SJSA1 (cell line): ENCODE measurements at regions not wholly inside any gene's neighbourhood (a gene's known extent, or its start where the extent isn't known, plus 50 kb on each side); places are given as distances from the start of the nearest gene placed in this dataset.

ENCODE experiments used
- DNase-seq, 2 experiments: peaks; one replicate each; pipeline ENCODE4 v3.0.0-alpha.2; 2015 to 2020; ENCODE audit warnings: low spot score in 2 of 2, low read depth in 1 of 2
- H3K27ac ChIP-seq: fragments of 250-450 bp; sonication (Bioruptor Pico); 2 replicates; pipeline ENCODE4 v1.5.1; 2020; ENCODE audit warnings: mild to moderate bottlenecking, moderate library complexity
- H3K27me3 ChIP-seq: fragments of 250-450 bp; sonication (Bioruptor Pico); replicated peaks from 2 replicates; pipeline ENCODE4 v1.5.1; 2020; ENCODE audit warnings: mild to moderate bottlenecking, moderate library complexity
- H3K36me3 ChIP-seq: fragments of 250-450 bp; sonication (Bioruptor Pico); 2 replicates; pipeline ENCODE4 v1.5.1; 2020; ENCODE audit warnings: mild to moderate bottlenecking
- H3K4me1 ChIP-seq: fragments of 250-450 bp; sonication (Bioruptor Pico); replicated peaks from 2 replicates; pipeline ENCODE4 v1.6.1; 2021; ENCODE audit warnings: mild to moderate bottlenecking
- H3K4me3 ChIP-seq: fragments of 250-450 bp; sonication (Bioruptor Pico); 2 replicates; pipeline ENCODE4 v1.5.1; 2020; ENCODE audit warnings: mild to moderate bottlenecking
- H3K9me3 ChIP-seq: fragments of 250-450 bp; sonication (Bioruptor Pico); replicated peaks from 2 replicates; pipeline ENCODE4 v1.5.1; 2020; ENCODE audit warnings: mild to moderate bottlenecking

DNA sequence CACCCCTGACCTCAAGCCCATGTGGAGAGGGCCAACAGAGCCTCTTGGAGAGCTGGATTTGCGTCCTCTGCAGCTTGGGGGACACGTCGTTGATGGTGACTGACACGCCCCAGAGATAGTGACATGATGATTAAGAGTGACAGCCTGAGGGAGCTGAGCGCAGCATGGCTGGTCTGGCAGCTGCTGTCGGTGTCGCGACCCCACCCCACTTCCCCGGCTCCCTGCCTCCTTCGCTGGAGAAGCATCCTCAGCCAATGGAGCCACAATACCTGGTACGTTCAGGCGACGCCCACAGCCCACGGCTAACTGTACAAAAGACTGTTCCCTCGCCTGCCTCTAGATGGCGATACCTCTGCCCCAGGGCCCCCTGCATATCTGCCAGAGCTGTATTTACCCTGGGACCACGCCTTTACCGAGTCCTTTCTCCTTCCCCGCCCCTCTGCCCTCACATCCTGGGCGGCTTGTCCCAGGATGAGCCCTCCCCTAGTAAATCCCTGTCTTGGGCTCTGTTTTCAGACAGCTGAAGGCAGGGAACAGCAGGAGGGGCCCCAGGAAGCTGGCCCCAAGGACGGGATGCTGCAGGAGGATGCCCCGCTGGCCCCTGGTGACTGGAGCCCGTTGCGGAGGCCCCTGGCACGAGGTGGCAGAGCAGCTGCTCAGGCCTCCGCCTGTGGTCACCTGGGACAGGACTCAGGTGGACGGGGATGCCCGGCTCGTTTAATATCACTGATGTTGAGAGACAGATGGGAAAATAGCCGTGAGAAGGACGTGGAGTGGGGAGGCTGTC is 90.6 kb downstream of the RPS6KA4 start:
- Histone ChIP-seq H3K9me3 (no peaks in the 10 kb centered on the region), H3K4me1 (peaks cover 22% of the 10 kb centered on the region), H3K36me3 (no peaks in the 10 kb centered on the region), H3K27me3 (peaks cover 29% of the 10 kb centered on the region), H3K27ac (no peak overlapping the region), H3K4me3 (no peak overlapping the region)
- DNase-seq = peak; percentile 65 to 86

DNA sequence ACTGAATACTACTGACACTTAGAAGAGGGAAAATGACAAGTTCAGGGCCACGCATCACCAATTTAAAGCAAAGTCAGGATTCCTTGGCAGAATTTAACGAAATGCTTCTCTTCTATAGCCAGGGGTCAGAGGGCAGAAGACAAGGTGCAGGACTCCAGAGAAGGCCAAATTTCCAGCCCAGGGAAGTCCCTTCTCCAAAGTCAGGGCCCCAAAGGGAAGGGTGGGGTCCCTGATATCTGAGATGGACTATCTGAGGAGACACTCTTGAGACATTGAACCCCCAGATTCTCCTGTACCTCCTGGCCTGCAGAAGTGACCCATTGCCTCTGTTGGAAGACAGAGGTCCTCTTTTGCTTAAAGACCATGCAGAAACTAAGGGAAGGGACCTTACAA is 91.2 kb downstream of the RPS6KA4 start:
- peaks cover 29% of the 10 kb centered on the region for H3K27me3 ChIP-seq
- H3K36me3 ChIP-seq = no peaks in the 10 kb centered on the region
- H3K4me1 ChIP-seq = peaks cover 22% of the 10 kb centered on the region
- no peak overlapping the region for H3K27ac ChIP-seq
- H3K9me3 ChIP-seq = no peaks in the 10 kb centered on the region
- DNase-seq = no peak
- no peak overlapping the region for H3K4me3 ChIP-seq

DNA sequence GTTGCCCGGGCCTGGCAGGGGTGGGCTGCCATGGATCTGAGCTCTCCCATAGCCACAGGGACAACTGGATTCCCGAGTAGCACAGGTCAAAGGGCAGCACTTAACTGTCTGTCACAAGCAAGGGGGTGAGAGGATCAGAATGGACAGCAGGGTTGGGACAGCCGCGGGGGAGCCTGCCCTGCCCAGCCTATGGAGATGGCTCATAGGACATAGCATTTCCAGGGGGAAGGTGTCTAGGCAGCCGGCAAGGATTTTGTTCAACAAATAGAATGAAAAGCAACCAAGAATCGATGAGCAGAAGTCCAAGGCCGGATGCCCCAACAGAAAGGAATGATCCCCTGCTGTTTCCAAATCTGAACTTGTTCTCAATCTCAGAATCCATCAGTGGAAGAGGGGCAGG is 92.9 kb downstream of the RPS6KA4 start:
- Histone ChIP-seq H3K9me3 (no peaks in the 10 kb centered on the region), H3K36me3 (no peaks in the 10 kb centered on the region), H3K27ac (no peak overlapping the region), H3K4me1 (peaks cover 22% of the 10 kb centered on the region), H3K4me3 (no peak overlapping the region), H3K27me3 (peaks cover 28% of the 10 kb centered on the region)
- no peak for DNase-seq

DNA sequence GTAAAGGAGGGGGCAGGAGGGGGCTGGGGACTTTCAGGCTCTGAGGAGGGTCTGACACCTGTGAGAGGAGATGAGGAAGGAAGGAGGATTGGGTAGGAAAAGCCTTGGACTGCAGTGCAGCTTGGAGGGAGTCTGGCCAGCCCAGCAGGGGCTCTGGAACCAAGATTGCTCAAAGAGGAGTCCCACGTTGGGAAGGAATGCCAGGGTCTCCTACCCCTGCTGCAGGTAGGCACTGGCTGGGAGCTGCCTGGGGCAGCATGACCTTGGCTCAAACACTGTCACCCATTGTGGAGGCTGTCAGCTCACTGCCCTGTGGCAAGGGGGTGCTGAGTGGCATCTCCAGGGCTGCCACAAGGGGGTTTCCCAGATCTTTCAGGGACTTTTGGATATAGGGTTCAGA is 94.5 kb downstream of the RPS6KA4 start:
- DNase-seq = no peak
- no peak overlapping the region for H3K4me3 ChIP-seq
- no peaks in the 10 kb centered on the region for H3K36me3 ChIP-seq
- H3K4me1 ChIP-seq = peaks cover 11% of the 10 kb centered on the region
- no peak overlapping the region for H3K27ac ChIP-seq
- peaks cover 18% of the 10 kb centered on the region for H3K27me3 ChIP-seq
- H3K9me3 ChIP-seq = no peaks in the 10 kb centered on the region

DNA sequence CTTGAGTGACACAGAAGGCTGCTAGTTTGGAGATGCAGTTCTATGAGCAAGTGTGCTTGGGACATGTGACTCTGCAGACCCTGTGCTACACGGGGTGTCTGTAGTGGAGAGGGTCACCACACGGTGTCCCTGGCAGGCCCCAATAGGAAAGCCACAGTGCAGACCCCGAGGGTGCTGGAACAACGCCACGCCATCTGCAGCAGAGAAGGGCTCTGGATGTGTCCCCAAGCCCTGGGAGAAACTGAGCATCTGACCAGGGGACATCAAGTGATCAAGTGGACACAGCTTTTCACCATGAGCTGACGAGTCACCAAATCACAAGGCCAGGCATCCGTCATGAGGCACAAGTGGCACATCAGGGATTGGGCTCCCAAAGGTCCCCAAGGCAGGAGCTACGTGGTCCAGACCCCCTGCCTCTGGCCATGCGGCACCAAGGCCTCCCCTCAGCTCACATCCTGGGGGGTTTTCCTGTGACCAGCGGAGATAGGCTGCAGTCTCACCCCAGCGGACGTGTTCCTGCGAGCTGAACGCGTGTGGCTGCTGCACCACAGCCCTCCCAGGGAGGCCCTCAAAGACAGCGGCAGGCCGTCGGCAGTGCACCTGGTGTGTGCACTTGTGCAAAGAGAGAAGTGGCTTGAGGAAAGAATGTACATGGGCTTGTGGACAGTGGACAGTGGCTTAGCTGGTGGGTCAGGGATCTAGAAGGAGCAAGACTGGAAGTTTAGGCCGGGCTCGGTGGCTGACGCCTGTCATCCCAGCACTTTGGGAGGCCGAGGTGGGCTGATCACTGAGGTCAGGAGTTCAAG is 96.7 kb downstream of the RPS6KA4 start:
- peaks cover 13% of the 10 kb centered on the region; the same call in 1 of the 2 replicates for H3K27me3 ChIP-seq
- DNase-seq = no peak
- no peaks in the 10 kb centered on the region for H3K4me1 ChIP-seq
- no peak overlapping the region for H3K27ac ChIP-seq
- no peaks in the 10 kb centered on the region for H3K9me3 ChIP-seq
- no peaks in the 10 kb centered on the region for H3K36me3 ChIP-seq
- no peak overlapping the region for H3K4me3 ChIP-seq

DNA sequence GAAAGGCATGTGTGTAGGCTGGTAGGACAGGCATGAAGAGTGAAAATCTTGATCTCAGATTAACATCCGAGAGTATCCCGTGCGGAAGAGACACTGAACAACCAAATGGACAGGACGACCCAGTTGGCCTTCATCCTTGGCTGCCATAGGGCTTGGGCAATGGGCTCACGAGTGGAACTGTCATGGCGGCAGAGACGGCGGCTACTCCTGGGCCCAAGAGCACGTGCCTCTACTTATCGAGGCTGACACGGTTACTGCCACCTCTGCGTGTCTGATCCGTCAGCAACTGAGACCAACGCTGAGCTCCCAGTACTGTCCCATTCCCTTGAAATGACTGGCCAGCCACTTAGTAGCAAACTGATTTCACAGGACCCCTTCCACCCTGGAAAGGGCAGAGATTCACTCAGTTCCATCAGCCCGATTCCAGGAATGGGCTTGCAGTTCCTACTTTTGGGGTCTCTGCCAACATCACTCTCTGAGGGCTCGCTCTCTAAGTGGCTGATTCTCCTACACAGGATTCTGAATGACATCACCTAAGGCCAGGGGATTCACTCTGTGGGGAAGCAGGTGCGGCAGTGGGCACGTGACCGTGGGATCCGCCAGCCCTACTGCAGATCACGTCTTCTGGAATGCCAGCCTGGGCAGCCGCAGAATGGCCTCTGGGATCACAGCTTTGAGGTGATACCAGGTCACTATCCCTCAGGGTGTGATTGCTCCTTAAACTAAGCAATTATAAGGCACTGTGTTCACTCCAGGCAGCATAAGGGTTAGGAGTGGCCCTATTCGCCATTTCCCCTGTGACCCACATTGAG is 97.8 kb downstream of the RPS6KA4 start:
- H3K27me3 ChIP-seq = peaks cover 10% of the 10 kb centered on the region; the same call in 1 of the 2 replicates
- H3K4me1 ChIP-seq = no peaks in the 10 kb centered on the region
- H3K27ac ChIP-seq = no peak overlapping the region
- no peaks in the 10 kb centered on the region for H3K9me3 ChIP-seq
- no peak overlapping the region for H3K4me3 ChIP-seq
- no peak for DNase-seq
- H3K36me3 ChIP-seq = no peaks in the 10 kb centered on the region

DNA sequence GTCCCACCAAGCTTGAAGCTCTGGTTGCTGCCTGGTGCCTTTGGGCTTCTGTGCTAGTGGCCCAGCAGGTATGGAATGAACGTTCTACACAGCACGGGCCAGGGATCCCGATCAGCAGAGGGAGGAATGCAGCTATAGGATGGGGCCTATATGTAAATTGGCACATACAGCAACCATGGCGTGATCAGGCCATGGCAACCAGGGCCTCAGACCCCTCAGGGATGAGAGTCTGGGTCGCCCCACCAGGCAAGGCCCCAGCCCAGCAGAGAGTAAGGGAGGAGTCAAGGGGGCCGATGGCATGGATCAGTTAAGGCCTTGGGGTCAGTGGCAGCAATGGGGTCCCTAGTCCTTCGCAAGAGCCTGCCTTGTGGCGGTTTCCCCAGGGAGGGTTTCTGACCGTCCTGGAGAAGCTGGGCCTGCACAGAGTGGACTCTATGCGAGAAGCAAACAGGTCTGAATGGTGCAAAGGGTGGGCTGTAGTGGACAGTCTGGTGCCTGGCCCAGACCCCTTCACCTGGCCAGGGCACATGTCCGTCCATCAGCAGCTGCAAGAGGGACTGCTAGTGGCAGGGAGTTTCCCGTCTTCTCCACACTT is 98.2 kb upstream of the SLC22A11 start:
- no peaks in the 10 kb centered on the region for H3K4me1 ChIP-seq
- no peak for DNase-seq
- H3K9me3 ChIP-seq = no peaks in the 10 kb centered on the region
- no peaks in the 10 kb centered on the region for H3K36me3 ChIP-seq
- H3K27me3 ChIP-seq = peaks cover 13% of the 10 kb centered on the region; the same call in 1 of the 2 replicates
- H3K27ac ChIP-seq = no peak overlapping the region
- H3K4me3 ChIP-seq = no peak overlapping the region

DNA sequence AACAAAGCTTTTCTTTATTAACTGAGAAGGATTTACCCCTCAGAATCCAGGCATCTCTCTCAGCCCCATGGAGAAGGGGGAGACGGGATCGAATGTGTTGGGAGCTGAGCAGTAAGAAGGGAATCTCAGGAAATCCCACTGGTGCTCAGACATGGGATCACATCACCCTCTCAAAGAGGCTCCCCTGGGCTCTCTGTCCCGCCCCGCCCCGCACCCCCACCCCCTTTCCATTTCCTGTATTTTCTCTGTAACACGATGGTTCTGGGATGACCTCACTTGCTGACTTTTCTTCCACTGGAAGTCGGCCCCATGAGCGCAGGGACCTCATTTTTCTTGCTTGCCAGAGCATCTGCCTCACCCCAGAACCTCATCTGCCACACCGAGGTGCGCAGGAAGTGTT is 96.7 kb upstream of the SLC22A11 start:
- H3K36me3 ChIP-seq = no peaks in the 10 kb centered on the region
- no peaks in the 10 kb centered on the region for H3K4me1 ChIP-seq
- H3K9me3 ChIP-seq = no peaks in the 10 kb centered on the region
- no peak overlapping the region for H3K4me3 ChIP-seq
- DNase-seq = no peak
- H3K27ac ChIP-seq = no peak overlapping the region
- H3K27me3 ChIP-seq = peaks cover 17% of the 10 kb centered on the region; the same call in 1 of the 2 replicates

DNA sequence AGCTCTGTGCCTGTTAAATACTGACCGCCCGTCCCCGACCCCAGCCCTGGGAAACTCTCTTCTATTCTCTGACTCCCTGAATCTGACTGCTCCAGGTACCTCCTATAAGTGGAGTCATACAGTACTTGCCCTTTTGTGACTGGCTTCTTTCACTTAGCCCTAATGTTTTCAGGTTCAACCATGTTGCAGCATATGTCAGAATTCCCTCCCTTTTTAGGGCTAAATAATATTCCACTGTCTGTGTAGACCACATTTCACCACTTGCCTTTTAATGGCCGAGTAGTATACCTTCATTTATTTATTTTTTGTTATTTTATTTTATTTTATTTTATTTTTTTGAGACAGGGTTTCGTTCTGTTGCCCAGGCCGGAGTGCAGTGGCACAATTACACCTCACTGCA is 96.1 kb upstream of the SLC22A11 start:
- DNase-seq = no peak

DNA sequence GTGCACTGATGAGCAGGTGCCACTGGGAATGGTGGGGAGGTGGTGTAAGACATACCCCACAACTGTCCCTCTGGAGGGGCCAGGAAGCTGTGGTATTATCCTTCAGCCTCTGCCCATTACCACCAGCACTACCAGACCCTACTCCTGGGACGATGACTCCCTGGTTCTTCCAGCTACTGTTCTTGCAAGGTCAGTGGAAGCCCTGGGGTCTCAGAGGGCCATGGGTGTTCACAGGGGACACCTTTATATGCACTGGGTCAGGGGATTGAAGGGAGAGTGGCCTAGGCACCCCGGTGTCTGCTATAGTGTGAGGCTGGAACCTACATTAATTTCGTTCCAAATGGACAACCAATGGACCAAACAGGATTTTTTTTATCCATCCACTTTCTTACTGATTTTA is 94.7 kb upstream of the SLC22A11 start:
- Histone ChIP-seq H3K36me3 (no peaks in the 10 kb centered on the region), H3K27me3 (peaks cover 31% of the 10 kb centered on the region), H3K4me1 (no peaks in the 10 kb centered on the region), H3K4me3 (no peak overlapping the region), H3K27ac (no peak overlapping the region), H3K9me3 (no peaks in the 10 kb centered on the region)
- no peak for DNase-seq

More for the DNA sequence above, 96.1 kb upstream of the SLC22A11 start:
- Histone ChIP-seq H3K4me1 (no peaks in the 10 kb centered on the region), H3K27ac (no peak overlapping the region), H3K4me3 (no peak overlapping the region), H3K27me3 (peaks cover 18% of the 10 kb centered on the region; the same call in 1 of the 2 replicates), H3K9me3 (no peaks in the 10 kb centered on the region), H3K36me3 (no peaks in the 10 kb centered on the region)

DNA sequence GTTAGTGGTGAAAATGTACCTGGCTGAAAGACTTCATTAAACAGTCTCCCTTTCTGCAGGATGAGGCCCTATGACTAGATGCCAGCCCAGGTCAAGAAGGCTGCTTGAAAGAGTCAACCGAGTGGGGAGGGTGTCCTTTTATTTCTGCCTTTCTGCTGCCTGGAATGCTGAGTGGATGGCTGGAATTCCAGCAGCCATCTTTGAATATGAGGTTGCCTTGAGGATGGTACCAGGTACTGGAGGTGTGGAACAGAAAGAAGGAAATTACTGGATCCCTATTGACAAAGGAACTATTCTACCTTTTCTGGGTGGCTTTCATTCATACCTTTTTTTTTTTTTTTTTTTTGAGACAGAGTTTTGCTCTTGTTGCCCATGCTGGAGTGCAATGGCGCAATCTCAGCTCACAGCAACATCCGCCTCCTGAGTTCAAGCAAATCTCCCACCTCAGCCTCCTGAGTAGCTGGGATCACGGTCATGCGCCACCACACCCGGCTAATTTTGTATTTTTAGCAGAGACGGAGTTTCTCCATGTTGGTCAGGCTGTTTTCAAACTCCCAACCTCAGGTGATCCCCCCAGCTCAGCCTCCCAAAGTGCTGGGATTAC is 89.5 kb upstream of the SLC22A11 start:
- DNase-seq = no peak
- peaks cover 35% of the 10 kb centered on the region for H3K27me3 ChIP-seq

DNA sequence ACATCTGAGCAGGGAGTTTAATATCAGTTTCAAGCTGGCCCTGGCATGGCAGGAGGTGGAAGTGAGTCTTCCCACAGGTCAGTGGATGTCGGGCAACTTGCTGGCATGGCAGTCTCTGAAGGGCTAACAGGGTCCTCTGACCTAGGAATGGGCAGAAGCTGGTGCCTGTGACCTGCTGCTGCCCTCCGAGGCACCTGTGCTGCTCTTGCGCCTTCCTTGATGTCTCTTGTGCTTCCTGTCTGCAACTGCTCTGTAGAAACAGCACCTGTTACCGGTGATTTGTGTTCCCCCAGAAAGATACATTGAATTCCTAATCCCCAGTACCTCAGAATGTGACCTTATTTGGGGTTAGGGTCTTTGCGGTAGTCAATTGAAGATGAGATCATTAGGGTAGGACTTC is 86.5 kb upstream of the SLC22A11 start:
- DNase-seq = peak in 1 of 2 experiments; percentile 31
- H3K27ac ChIP-seq = no peak overlapping the region
- H3K27me3 ChIP-seq = peaks cover 32% of the 10 kb centered on the region

More for the DNA sequence above, 89.5 kb upstream of the SLC22A11 start:
- no peak overlapping the region for H3K4me3 ChIP-seq
- H3K27ac ChIP-seq = no peak overlapping the region
- no peaks in the 10 kb centered on the region for H3K9me3 ChIP-seq
- H3K4me1 ChIP-seq = no peaks in the 10 kb centered on the region
- H3K36me3 ChIP-seq = no peaks in the 10 kb centered on the region

More for the DNA sequence above, 86.5 kb upstream of the SLC22A11 start:
- H3K4me3 ChIP-seq = no peak overlapping the region
- no peaks in the 10 kb centered on the region for H3K36me3 ChIP-seq
- H3K4me1 ChIP-seq = no peaks in the 10 kb centered on the region
- no peaks in the 10 kb centered on the region for H3K9me3 ChIP-seq
